Fibroblast of lung (primary cell): ENCODE measurements at regions not wholly inside any gene's neighbourhood (a gene's known extent, or its start where the extent isn't known, plus 50 kb on each side); places are given as distances from the start of the nearest gene placed in this dataset.

Source experiments
- DNase-seq, 2 donors: peaks; one replicate each; pipeline versions ENCODE4 v3.0.0 to v3.0.0-alpha.2; 2010; ENCODE audit warnings: low read depth in 2 of 2
- H2AFZ ChIP-seq: 2 replicates; pipeline ENCODE4 v1.5.1; 2012; ENCODE audit warnings: low read length, control low read depth, inconsistent platforms
- H3K27ac ChIP-seq: 2 replicates; pipeline ENCODE4 v1.5.1; 2011; ENCODE audit warnings: low read length, control low read depth; ENCODE audit not compliant: insufficient read depth
- H3K27me3 ChIP-seq: 2 replicates; pipeline ENCODE4 v1.5.1; 2011; ENCODE audit warnings: mild to moderate bottlenecking, low read length; ENCODE audit not compliant: control insufficient read depth, insufficient read depth
- H3K36me3 ChIP-seq: 2 replicates; pipeline ENCODE4 v1.5.1; 2011; ENCODE audit warnings: low read length; ENCODE audit not compliant: control insufficient read depth, insufficient read depth
- H3K4me1 ChIP-seq: 2 replicates; pipeline ENCODE4 v1.5.1; 2011; ENCODE audit warnings: low read length; ENCODE audit not compliant: control insufficient read depth, insufficient read depth; ENCODE audit errors: extremely low read depth
- H3K4me2 ChIP-seq: 2 replicates; pipeline ENCODE4 v1.5.1; 2011; ENCODE audit warnings: low read length, control low read depth; ENCODE audit not compliant: insufficient read depth; ENCODE audit errors: extremely low read depth
- H3K4me3 ChIP-seq, 4 experiments: fragments of 200-600 bp in 1 of 4; sonication (generic) in 1 of 4; replicated peaks in 1 of 4; 2 replicates each; pipeline ENCODE4 v1.5.1; 2011 to 2016; ENCODE audit warnings: low read length in 4 of 4, low read depth in 3 of 4, mild to moderate bottlenecking in 3 of 4, control low read depth in 2 of 4, inconsistent platforms in 1 of 4, mixed read lengths in 1 of 4; ENCODE audit not compliant: insufficient read depth in 1 of 4; ENCODE audit errors: control extremely low read depth in 1 of 4
- H3K79me2 ChIP-seq: 2 replicates; pipeline ENCODE4 v1.5.1; 2012; ENCODE audit warnings: mild to moderate bottlenecking, low read length, inconsistent platforms; ENCODE audit not compliant: control insufficient read depth, insufficient read depth
- H3K9ac ChIP-seq: 2 replicates; pipeline ENCODE4 v1.5.1; 2011; ENCODE audit warnings: mild to moderate bottlenecking, low read length, control low read depth; ENCODE audit not compliant: insufficient read depth
- H3K9me3 ChIP-seq: 2 replicates; pipeline ENCODE4 v1.5.1; 2012; ENCODE audit warnings: low read depth, low read length; ENCODE audit not compliant: control insufficient read depth, insufficient read depth
- H4K20me1 ChIP-seq: 2 replicates; pipeline ENCODE4 v1.5.1; 2011; ENCODE audit warnings: low read length; ENCODE audit not compliant: control insufficient read depth, insufficient read depth; ENCODE audit errors: extremely low read depth
- CTCF ChIP-seq, 2 donors: IDR thresholded peaks in 1 of 2; conservative IDR thresholded peaks in 1 of 2; 1 replicate in 1 of 2; 2 replicates in 1 of 2; pipeline ENCODE4 v1.5.1; 2011 to 2012; ENCODE audit warnings: low read length in 2 of 2, control low read depth in 1 of 2, inconsistent platforms in 1 of 2, low read depth in 1 of 2, mild to moderate bottlenecking in 1 of 2
- EZH2 ChIP-seq: IDR thresholded peaks from 2 replicates; pipeline ENCODE4 v1.5.1; 2012; ENCODE audit warnings: low read length, control low read depth, mild to moderate bottlenecking; ENCODE audit errors: missing control alignments

DNA sequence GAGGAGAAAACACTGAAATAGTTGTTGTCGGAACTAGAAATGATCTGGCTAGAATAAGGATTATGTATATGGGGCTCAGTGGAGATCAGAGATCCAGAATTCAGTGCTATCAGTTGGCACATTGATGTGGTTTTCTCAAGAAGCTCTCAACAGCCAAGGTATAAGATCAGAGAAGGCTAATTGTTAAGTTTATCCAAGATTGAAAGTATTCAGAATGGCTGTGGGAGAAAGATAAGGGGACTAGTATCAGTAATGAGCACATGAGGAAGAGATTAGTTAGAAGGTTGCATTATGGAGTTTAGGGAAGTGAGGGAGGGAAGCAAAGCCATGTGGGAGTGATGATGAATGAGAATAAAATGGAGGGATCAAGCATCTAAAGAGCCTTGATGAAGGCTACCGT lies 128.1 kb upstream of the MIS18BP1 start:
- DNase-seq = no peak
- Histone ChIP-seq H4K20me1 (no peaks in the 10 kb centered on the region), H3K4me1 (no peaks in the 10 kb centered on the region), H3K4me3 (no peak overlapping the region), H3K9ac (no peak overlapping the region), H2AFZ (no peak overlapping the region), H3K4me2 (no peak overlapping the region), H3K27ac (no peak overlapping the region), H3K9me3 (no peaks in the 10 kb centered on the region), H3K27me3 (no peaks in the 10 kb centered on the region), H3K79me2 (no peaks in the 10 kb centered on the region), H3K36me3 (no peaks in the 10 kb centered on the region)
- TF ChIP-seq CTCF (conservative IDR thresholded peaks at IDR 0.05 in 1 of 2, IDR thresholded peaks at IDR 0.05 in 1 of 2; ENCODE audit: low read depth in 1 of 2, low read length in 2 of 2) (no peak), EZH2 (no peak)

- Histone ChIP-seq H3K4me2 (no peak overlapping the region), H3K27me3 (no peaks in the 10 kb centered on the region), H3K79me2 (no peaks in the 10 kb centered on the region), H4K20me1 (no peaks in the 10 kb centered on the region), H3K4me3 (no peak overlapping the region), H3K27ac (no peak overlapping the region), H3K9ac (no peak overlapping the region), H3K4me1 (no peaks in the 10 kb centered on the region), H2AFZ (no peak overlapping the region), H3K9me3 (no peaks in the 10 kb centered on the region), H3K36me3 (no peaks in the 10 kb centered on the region)
- TF ChIP-seq CTCF (conservative IDR thresholded peaks at IDR 0.05 in 1 of 2, IDR thresholded peaks at IDR 0.05 in 1 of 2; ENCODE audit: low read depth in 1 of 2, low read length in 2 of 2) = no peak
- no peak for TF ChIP-seq EZH2
- DNase-seq = peak in 1 of 2 donors; percentile 1
These were observed 124.2 kb upstream of the MIS18BP1 start for GRCh38 chr14:45377166-45377565.

- Histone ChIP-seq H3K79me2 (no peaks in the 10 kb centered on the region), H3K9me3 (no peaks in the 10 kb centered on the region), H3K4me1 (no peaks in the 10 kb centered on the region), H3K36me3 (no peaks in the 10 kb centered on the region), H3K9ac (no peak overlapping the region), H3K4me2 (no peak overlapping the region), H3K4me3 (no peak overlapping the region), H3K27ac (no peak overlapping the region), H3K27me3 (no peaks in the 10 kb centered on the region), H4K20me1 (no peaks in the 10 kb centered on the region), H2AFZ (no peak overlapping the region)
- TF ChIP-seq EZH2 (no peak), CTCF (conservative IDR thresholded peaks at IDR 0.05 in 1 of 2, IDR thresholded peaks at IDR 0.05 in 1 of 2; ENCODE audit: low read depth in 1 of 2, low read length in 2 of 2) (no peak)
- no peak for DNase-seq
These were observed 120.9 kb upstream of the MIS18BP1 start for GRCh38 chr14:45373877-45374276.
